Endodermal cell (in vitro differentiated cells): ENCODE measurements at regions not wholly inside any gene's neighbourhood (a gene's known extent, or its start where the extent isn't known, plus 50 kb on each side); places are given as distances from the start of the nearest gene placed in this dataset.
A peak's percentile ranks its signal among the peaks of the same experiment; 100 is the strongest.

Source experiments
- DNase-seq: peaks from one replicate; pipeline ENCODE4 v3.0.0-alpha.2; 2017
- H3K27ac ChIP-seq: 2 replicates; pipeline ENCODE4 v1.5.1; 2013; ENCODE audit warnings: mild to moderate bottlenecking, low read depth, low read length, moderate library complexity
- H3K27me3 ChIP-seq: 2 replicates; pipeline ENCODE4 v1.6.1; 2013; ENCODE audit warnings: mild to moderate bottlenecking, low read length, moderate library complexity; ENCODE audit not compliant: insufficient read depth, control insufficient read depth, poor library complexity, severe bottlenecking
- H3K36me3 ChIP-seq: 2 replicates; pipeline ENCODE4 v1.7.0; 2013; ENCODE audit warnings: mild to moderate bottlenecking, low read length, moderate library complexity; ENCODE audit not compliant: control insufficient read depth, insufficient read depth
- H3K4me1 ChIP-seq: one replicate; pipeline ENCODE4 v1.7.0; 2013; ENCODE audit warnings: low read length; ENCODE audit not compliant: control insufficient read depth, insufficient read depth
- H3K4me3 ChIP-seq: 2 replicates; pipeline ENCODE4 v1.5.1; 2013; ENCODE audit warnings: mild to moderate bottlenecking, low read length, moderate library complexity
- H3K9ac ChIP-seq: 2 replicates; pipeline ENCODE4 v1.6.1; 2013; ENCODE audit warnings: mild to moderate bottlenecking, low read length, moderate library complexity; ENCODE audit not compliant: poor library complexity, severe bottlenecking; ENCODE audit errors: extremely low read depth
- H3K9me3 ChIP-seq: 2 replicates; pipeline ENCODE4 v1.6.1; 2013; ENCODE audit warnings: mild to moderate bottlenecking, low read length, moderate library complexity; ENCODE audit not compliant: control insufficient read depth
- H3K27ac Mint-ChIP-seq: 2 replicates; pipeline ENCODE4 v1.8.0; 2020; ENCODE audit warnings: mixed read lengths
- H3K27me3 Mint-ChIP-seq: 2 replicates; pipeline ENCODE4 v1.8.0; 2021; ENCODE audit warnings: mild to moderate bottlenecking, mixed read lengths; ENCODE audit not compliant: insufficient read depth
- H3K36me3 Mint-ChIP-seq: 2 replicates; pipeline ENCODE4 v1.8.0; 2020; ENCODE audit warnings: low read depth, mixed read lengths
- H3K4me1 Mint-ChIP-seq: 2 replicates; pipeline ENCODE4 v1.8.0; 2020; ENCODE audit warnings: mixed read lengths
- H3K4me3 Mint-ChIP-seq: 2 replicates; pipeline ENCODE4 v1.8.0; 2020; ENCODE audit warnings: mild to moderate bottlenecking, moderate library complexity, mixed read lengths
- H3K9me3 Mint-ChIP-seq: 2 replicates; pipeline ENCODE4 v1.8.0; 2020; ENCODE audit warnings: mild to moderate bottlenecking, mixed read lengths
- CTCF ChIP-seq: fragments of 200-600 bp; sonication (generic); conservative IDR thresholded peaks from 2 replicates; pipeline ENCODE4 v1.5.0; 2021; ENCODE audit warnings: antibody characterized with exemption, mild to moderate bottlenecking
- WGBS, 2 experiments: methylation state at CpG; one replicate each; pipeline versions ENCODE4 v1.1.5 to v1.1.7; 2013; ENCODE audit warnings: missing lambda C conversion rate in 2 of 2, mixed read lengths in 1 of 2; ENCODE audit not compliant: insufficient coverage in 1 of 2, insufficient read length in 1 of 2; 5-methylcytosine and 5-hydroxymethylcytosine counted together

DNA sequence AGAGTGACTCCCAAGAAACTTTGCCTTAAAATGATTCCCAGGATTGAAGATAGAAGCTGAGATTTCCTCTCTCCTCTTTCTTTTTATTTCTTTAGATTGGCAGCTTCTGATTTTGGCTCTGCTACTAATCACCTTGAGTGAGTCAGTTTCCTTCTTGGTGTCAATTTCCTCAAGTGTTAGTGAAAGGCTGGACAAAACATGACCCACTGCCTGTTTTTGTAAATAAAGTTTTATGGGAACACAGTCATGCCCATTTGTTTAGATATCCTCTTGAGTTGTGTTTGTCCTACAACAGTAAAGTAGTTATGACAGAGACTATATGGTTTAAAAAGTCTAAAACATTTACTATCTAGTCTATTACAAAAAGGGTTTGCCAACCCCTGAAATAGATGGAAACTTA, 227.2 kb upstream of the TBX3 start:
- no peak for DNase-seq
- Histone ChIP-seq H3K9me3 (no peaks in the 10 kb centered on the region), H3K36me3 (no peaks in the 10 kb centered on the region), H3K9ac (no peak overlapping the region), H3K4me1 (no peaks in the 10 kb centered on the region), H3K4me3 (no peak overlapping the region), H3K27me3 (no peaks in the 10 kb centered on the region), H3K27ac (no peak overlapping the region)
- Mint-ChIP-seq H3K4me3 (no peak overlapping the region), H3K36me3 (no peaks in the 10 kb centered on the region), H3K9me3 (no peaks in the 10 kb centered on the region), H3K27me3 (peaks cover 4% of the 10 kb centered on the region), H3K27ac (no peak overlapping the region), H3K4me1 (peaks cover 7% of the 10 kb centered on the region)
- no peak for TF ChIP-seq CTCF

- Mint-ChIP-seq H3K9me3 (no peaks in the 10 kb centered on the region), H3K27me3 (peaks cover 2% of the 10 kb centered on the region), H3K36me3 (no peaks in the 10 kb centered on the region), H3K4me1 (peaks cover 8% of the 10 kb centered on the region), H3K27ac (no peak overlapping the region), H3K4me3 (no peak overlapping the region)
- no peak for TF ChIP-seq CTCF
- no peak overlapping the region for H3K9ac ChIP-seq
- H3K27me3 ChIP-seq, result no peaks in the 10 kb centered on the region
- no peak overlapping the region for H3K27ac ChIP-seq
- H3K4me1 ChIP-seq, result peaks cover 8% of the 10 kb centered on the region
- no peaks in the 10 kb centered on the region for H3K36me3 ChIP-seq
- no peak overlapping the region for H3K4me3 ChIP-seq
- WGBS, 2 experiments, result 87 to 88% methylated on average over 7 of the region's 7 CpGs
- H3K9me3 ChIP-seq, result peaks cover 4% of the 10 kb centered on the region
- peak; percentile 17 for DNase-seq
Measured at GRCh38 chr12:114904254-114905003, 220.5 kb upstream of the TBX3 start.

DNA sequence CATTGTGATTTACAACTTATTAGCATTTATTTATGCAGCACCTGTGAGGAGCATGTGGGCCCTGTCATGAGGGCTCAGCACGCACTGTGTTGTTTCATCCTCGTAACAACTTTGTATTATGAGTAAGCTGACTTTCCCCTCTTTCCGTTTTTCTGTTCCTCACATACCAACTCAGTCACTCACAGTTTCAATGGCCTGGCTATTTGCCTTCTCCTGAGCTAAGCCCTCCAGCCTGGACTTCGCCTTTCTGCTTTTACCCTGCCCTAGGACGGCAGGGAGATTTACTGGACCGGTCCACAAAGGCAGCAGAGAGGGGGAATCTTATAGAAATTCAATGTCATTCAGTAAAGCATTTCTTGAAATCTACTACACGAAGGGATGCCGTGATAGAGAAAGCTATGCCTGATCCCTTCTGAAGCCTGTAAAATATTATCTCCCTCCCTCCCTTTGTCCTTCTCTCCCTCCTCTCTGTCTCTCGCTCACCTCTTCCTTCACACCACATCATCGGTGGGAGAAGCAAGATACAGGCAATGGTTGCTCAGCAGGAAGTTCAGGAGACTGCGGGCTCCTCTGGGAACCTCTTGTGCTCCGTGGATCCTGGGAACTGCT, 219.2 kb upstream of the TBX3 start:
- WGBS, 2 experiments, result 79% methylated on average over 12 of the region's 12 CpGs; no CpG with 5 or more reads in 1 of the 2 experiments
- Histone ChIP-seq H3K27ac (no peak overlapping the region), H3K9ac (no peak overlapping the region), H3K4me3 (no peak overlapping the region), H3K4me1 (peaks cover 8% of the 10 kb centered on the region), H3K9me3 (peaks cover 4% of the 10 kb centered on the region), H3K27me3 (no peaks in the 10 kb centered on the region), H3K36me3 (no peaks in the 10 kb centered on the region)
- Mint-ChIP-seq H3K4me3 (no peak overlapping the region), H3K27me3 (peaks cover 5% of the 10 kb centered on the region), H3K4me1 (peaks cover 10% of the 10 kb centered on the region), H3K27ac (no peak overlapping the region), H3K36me3 (no peaks in the 10 kb centered on the region), H3K9me3 (no peaks in the 10 kb centered on the region)
- DNase-seq, result peak; percentile 67
- no peak for TF ChIP-seq CTCF
